ENCODE measurements at regions not wholly inside any gene's neighbourhood (a gene's known extent, or its start where the extent isn't known, plus 50 kb on each side); places are given as distances from the start of the nearest gene placed in this dataset.

GRCh38 chr18:78915446-78916008 is 64.1 kb upstream of the SALL3 start:
- Histone ChIP-seq H3K27me3 (ENCODE audit: control insufficient read depth in 1 of 2, insufficient read depth in 2 of 2, low read length in 1 of 2) (no peaks in the 10 kb centered on the region), H3K9me3 (ENCODE audit: control insufficient read depth, low read length) (no peaks in the 10 kb centered on the region), H3K4me3 (ENCODE audit: low read length in 2 of 2) (no peak overlapping the region), H3K4me1 (ENCODE audit: control insufficient read depth in 1 of 2, insufficient read depth in 2 of 2, low read length in 2 of 2) (no peaks in the 10 kb centered on the region), H3K27ac (ENCODE audit: low read depth in 1 of 2, low read length in 2 of 2) (no peak overlapping the region), H3K36me3 (ENCODE audit: control insufficient read depth in 1 of 2, insufficient read depth in 2 of 2, low read length in 1 of 2) (no peaks in the 10 kb centered on the region)
- DNase-seq (peak in 1 of 2 donors; percentile 64), ATAC-seq (ENCODE audit: low FRiP score) (no peak)
- intact Hi-C loops (cut with DNase I), result no loop called here
- WGBS, 2 donors, result 83 to 88% methylated on average over 16 of the region's 16 CpGs

GRCh38 chr18:78918707-78919106 is 60.9 kb upstream of the SALL3 start:
- Histone ChIP-seq H3K36me3 (ENCODE audit: control insufficient read depth in 1 of 2, insufficient read depth in 2 of 2, low read length in 1 of 2) (no peaks in the 10 kb centered on the region), H3K27ac (ENCODE audit: low read depth in 1 of 2, low read length in 2 of 2) (no peak overlapping the region), H3K4me1 (ENCODE audit: control insufficient read depth in 1 of 2, insufficient read depth in 2 of 2, low read length in 2 of 2) (no peaks in the 10 kb centered on the region), H3K27me3 (ENCODE audit: control insufficient read depth in 1 of 2, insufficient read depth in 2 of 2, low read length in 1 of 2) (no peaks in the 10 kb centered on the region), H3K4me3 (ENCODE audit: low read length in 2 of 2) (no peak overlapping the region), H3K9me3 (ENCODE audit: control insufficient read depth, low read length) (no peaks in the 10 kb centered on the region)
- 59 to 72% methylated on average over 8 of the region's 8 CpGs for WGBS, 2 donors
- DNase-seq, result no peak
- intact Hi-C loops (cut with DNase I), result no loop called here
- ATAC-seq (ENCODE audit: low FRiP score), result no peak

DNA sequence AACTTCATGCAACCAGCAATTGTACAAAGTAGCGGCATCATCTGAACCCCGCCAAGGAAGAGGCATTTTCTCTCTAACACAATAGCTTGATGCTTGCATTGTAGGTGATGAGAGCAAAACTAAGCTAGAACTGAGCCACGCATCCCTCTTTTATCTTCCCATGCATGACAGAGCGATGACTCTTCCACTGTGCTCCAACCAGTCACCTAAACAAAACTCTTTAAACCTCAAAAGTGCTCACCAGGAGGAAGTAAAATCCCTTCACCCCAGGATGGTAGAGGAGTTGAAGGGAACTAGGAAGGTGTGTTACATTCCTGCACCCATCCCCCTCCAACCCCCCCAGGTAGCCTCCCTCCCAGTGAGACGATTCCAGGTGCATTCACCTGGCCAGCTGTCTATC is 59.7 kb upstream of the SALL3 start:
- Histone ChIP-seq H3K9me3 (ENCODE audit: control insufficient read depth, low read length) (no peaks in the 10 kb centered on the region), H3K4me1 (ENCODE audit: control insufficient read depth in 1 of 2, insufficient read depth in 2 of 2, low read length in 2 of 2) (no peaks in the 10 kb centered on the region), H3K27me3 (ENCODE audit: control insufficient read depth in 1 of 2, insufficient read depth in 2 of 2, low read length in 1 of 2) (no peaks in the 10 kb centered on the region), H3K4me3 (ENCODE audit: low read length in 2 of 2) (no peak overlapping the region), H3K36me3 (ENCODE audit: control insufficient read depth in 1 of 2, insufficient read depth in 2 of 2, low read length in 1 of 2) (no peaks in the 10 kb centered on the region), H3K27ac (ENCODE audit: low read depth in 1 of 2, low read length in 2 of 2) (no peak overlapping the region)
- no peak for ATAC-seq (ENCODE audit: low FRiP score)
- intact Hi-C loops (cut with DNase I), result no loop called here
- WGBS, 2 donors, result 88% methylated on average over 5 of the region's 5 CpGs
- no peak for DNase-seq

DNA sequence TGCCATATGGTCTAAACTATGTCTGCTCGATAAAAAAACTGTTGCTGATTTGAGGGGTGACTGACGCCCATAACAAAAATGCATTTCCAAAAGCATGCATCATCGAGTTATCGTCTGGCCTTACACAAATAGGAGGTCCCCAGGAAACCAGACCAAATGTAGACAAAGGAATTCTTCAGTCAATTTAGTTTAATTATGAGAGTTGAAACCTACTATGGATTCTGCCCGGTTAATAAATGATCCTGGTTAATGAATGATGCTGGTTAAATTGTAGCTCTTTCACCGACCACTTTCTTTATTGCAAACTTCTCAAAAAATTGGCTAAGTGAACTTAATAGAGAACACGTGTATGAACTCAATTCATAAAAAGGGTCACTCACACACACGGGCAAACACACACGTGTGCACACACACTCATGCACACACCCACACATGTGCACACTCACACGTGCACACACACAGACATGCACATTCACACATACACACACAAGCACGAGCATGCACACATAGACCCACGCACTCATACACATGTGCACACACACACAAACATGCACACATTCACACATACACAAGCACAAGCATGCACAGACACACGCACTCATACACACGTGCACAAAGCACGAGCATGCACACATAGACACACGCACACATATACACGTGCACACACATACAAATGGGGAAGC is 59.0 kb upstream of the SALL3 start:
- no peaks in the 10 kb centered on the region for H3K9me3 ChIP-seq (ENCODE audit: control insufficient read depth, low read length)
- no peak overlapping the region for H3K4me3 ChIP-seq (ENCODE audit: low read length in 2 of 2)
- H3K27me3 ChIP-seq (ENCODE audit: control insufficient read depth in 1 of 2, insufficient read depth in 2 of 2, low read length in 1 of 2), result no peaks in the 10 kb centered on the region
- no peaks in the 10 kb centered on the region for H3K36me3 ChIP-seq (ENCODE audit: control insufficient read depth in 1 of 2, insufficient read depth in 2 of 2, low read length in 1 of 2)
- intact Hi-C loops (cut with DNase I), result no loop called here
- no peak overlapping the region for H3K27ac ChIP-seq (ENCODE audit: low read depth in 1 of 2, low read length in 2 of 2)
- no peak for DNase-seq
- no peak for ATAC-seq (ENCODE audit: low FRiP score)
- H3K4me1 ChIP-seq (ENCODE audit: control insufficient read depth in 1 of 2, insufficient read depth in 2 of 2, low read length in 2 of 2), result no peaks in the 10 kb centered on the region
- WGBS, 2 donors, result 86% methylated on average over 17 of the region's 17 CpGs

DNA sequence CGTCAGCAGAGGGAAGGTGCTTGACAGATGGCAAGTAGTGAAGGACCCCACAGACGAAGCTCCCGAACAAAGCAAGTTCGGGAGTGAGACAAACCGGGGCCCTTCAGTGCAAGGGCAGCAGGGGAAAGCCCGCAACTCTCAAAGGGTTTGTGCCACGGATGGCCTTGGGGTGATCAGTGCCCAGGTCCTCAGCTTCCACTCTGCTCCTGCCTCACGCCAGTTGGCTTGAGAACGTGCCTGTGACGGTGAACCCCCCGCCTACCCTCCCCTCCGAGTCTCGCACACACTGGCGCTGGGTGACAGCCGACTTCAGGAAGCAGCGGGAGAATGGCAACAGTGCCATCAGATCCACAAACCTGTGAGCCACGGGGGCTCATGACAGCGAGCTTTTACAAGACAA is 56.8 kb upstream of the SALL3 start:
- H3K4me1 ChIP-seq (ENCODE audit: control insufficient read depth in 1 of 2, insufficient read depth in 2 of 2, low read length in 2 of 2), result no peaks in the 10 kb centered on the region
- H3K4me3 ChIP-seq (ENCODE audit: low read length in 2 of 2), result no peak overlapping the region
- H3K9me3 ChIP-seq (ENCODE audit: control insufficient read depth, low read length), result no peaks in the 10 kb centered on the region
- 84 to 85% methylated on average over 18 of the region's 18 CpGs for WGBS, 2 donors
- ATAC-seq (ENCODE audit: low FRiP score) (no peak), DNase-seq (no peak)
- no peaks in the 10 kb centered on the region for H3K36me3 ChIP-seq (ENCODE audit: control insufficient read depth in 1 of 2, insufficient read depth in 2 of 2, low read length in 1 of 2)
- no peaks in the 10 kb centered on the region for H3K27me3 ChIP-seq (ENCODE audit: control insufficient read depth in 1 of 2, insufficient read depth in 2 of 2, low read length in 1 of 2)
- no peak overlapping the region for H3K27ac ChIP-seq (ENCODE audit: low read depth in 1 of 2, low read length in 2 of 2)
- intact Hi-C loops (cut with DNase I), result no loop called here

DNA sequence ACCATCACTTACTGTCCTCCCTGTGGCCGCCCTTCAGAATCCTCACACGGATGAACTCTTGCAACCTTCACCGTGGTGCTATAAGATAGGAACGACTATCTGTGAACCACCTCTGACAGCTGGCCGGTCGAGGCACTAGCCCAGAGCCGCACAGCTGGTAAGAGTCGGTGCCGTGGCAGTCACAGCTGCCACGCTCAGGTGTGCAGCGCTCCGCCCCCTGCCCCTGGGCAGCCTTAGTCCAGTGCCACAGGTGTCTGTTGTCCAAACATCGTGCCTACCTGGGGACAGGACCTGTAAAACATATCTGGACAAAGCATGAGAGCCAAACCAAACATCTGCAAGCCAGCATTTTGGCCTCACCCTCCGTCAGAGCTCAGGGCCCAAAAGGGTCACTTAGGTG is 55.3 kb upstream of the SALL3 start:
- intact Hi-C loops (cut with DNase I), result no loop called here
- Histone ChIP-seq H3K4me1 (ENCODE audit: control insufficient read depth in 1 of 2, insufficient read depth in 2 of 2, low read length in 2 of 2) (no peaks in the 10 kb centered on the region), H3K27me3 (ENCODE audit: control insufficient read depth in 1 of 2, insufficient read depth in 2 of 2, low read length in 1 of 2) (no peaks in the 10 kb centered on the region), H3K36me3 (ENCODE audit: control insufficient read depth in 1 of 2, insufficient read depth in 2 of 2, low read length in 1 of 2) (no peaks in the 10 kb centered on the region), H3K4me3 (ENCODE audit: low read length in 2 of 2) (no peak overlapping the region), H3K9me3 (ENCODE audit: control insufficient read depth, low read length) (no peaks in the 10 kb centered on the region), H3K27ac (ENCODE audit: low read depth in 1 of 2, low read length in 2 of 2) (no peak overlapping the region)
- WGBS, 2 donors, result 87 to 93% methylated on average over 14 of the region's 14 CpGs
- no peak for ATAC-seq (ENCODE audit: low FRiP score)
- DNase-seq, result no peak

- Histone ChIP-seq H3K27me3 (ENCODE audit: control insufficient read depth in 1 of 2, insufficient read depth in 2 of 2, low read length in 1 of 2) (no peaks in the 10 kb centered on the region), H3K4me1 (ENCODE audit: control insufficient read depth in 1 of 2, insufficient read depth in 2 of 2, low read length in 2 of 2) (no peaks in the 10 kb centered on the region), H3K4me3 (ENCODE audit: low read length in 2 of 2) (no peak overlapping the region), H3K27ac (ENCODE audit: low read depth in 1 of 2, low read length in 2 of 2) (no peak overlapping the region), H3K36me3 (ENCODE audit: control insufficient read depth in 1 of 2, insufficient read depth in 2 of 2, low read length in 1 of 2) (no peaks in the 10 kb centered on the region), H3K9me3 (ENCODE audit: control insufficient read depth, low read length) (no peaks in the 10 kb centered on the region)
- WGBS, 2 donors, result 93 to 94% methylated on average over 43 of the region's 43 CpGs
- DNase-seq (no peak), ATAC-seq (ENCODE audit: low FRiP score) (no peak)
- intact Hi-C loops (cut with DNase I), result no loop called here
Observed at GRCh38 chr18:78924786-78925540, 54.7 kb upstream of the SALL3 start.

- Histone ChIP-seq H3K27ac (ENCODE audit: low read depth in 1 of 2, low read length in 2 of 2) (no peak overlapping the region), H3K36me3 (ENCODE audit: control insufficient read depth in 1 of 2, insufficient read depth in 2 of 2, low read length in 1 of 2) (no peaks in the 10 kb centered on the region), H3K9me3 (ENCODE audit: control insufficient read depth, low read length) (no peaks in the 10 kb centered on the region), H3K4me3 (ENCODE audit: low read length in 2 of 2) (no peak overlapping the region), H3K27me3 (ENCODE audit: control insufficient read depth in 1 of 2, insufficient read depth in 2 of 2, low read length in 1 of 2) (no peaks in the 10 kb centered on the region), H3K4me1 (ENCODE audit: control insufficient read depth in 1 of 2, insufficient read depth in 2 of 2, low read length in 2 of 2) (no peaks in the 10 kb centered on the region)
- ATAC-seq (ENCODE audit: low FRiP score) (no peak), DNase-seq (no peak)
- WGBS, 2 donors, result 95 to 96% methylated on average over 52 of the region's 52 CpGs
- intact Hi-C loops (cut with DNase I), result no loop called here
Observed at GRCh38 chr18:78925557-78926242, 53.9 kb upstream of the SALL3 start.

Measured in aorta (tissue), 5 donors.